Endothelial cell of umbilical vein (primary cell): ENCODE measurements at regions not wholly inside any gene's neighbourhood (a gene's known extent, or its start where the extent isn't known, plus 50 kb on each side); places are given as distances from the start of the nearest gene placed in this dataset.

Experiments
- BruUV-seq: library from RNA; stranded (reverse); fragments of 400-500 nt; replicated peaks from 2 replicates; lab custom pipeline; 2021; lab: Mats Ljungman, UMichigan
- CTCF ChIA-PET: fragments of 300-600, 350-600 bp; sonication (Branson Sonifier 250); formaldehyde crosslinking; loops from one replicate; lab custom pipeline; 2021; ENCODE audit warnings: antibody characterized with exemption, inconsistent platforms; lab: Charles Lee
- POLR2A ChIA-PET: fragments of 300-600, 350-600 bp; sonication (Branson Sonifier 250); formaldehyde crosslinking; loops from one replicate; lab custom pipeline; 2021; ENCODE audit warnings: antibody characterized with exemption, inconsistent platforms; lab: Charles Lee
- DNase-seq: peaks from one replicate; pipeline ENCODE4 v3.0.0-alpha.2; 2011; ENCODE audit warnings: low read depth, low spot score
- FAIRE-seq: peaks from 2 replicates; lab custom pipeline; 2011; peaks lifted over from hg19 to GRCh38; lab: Jason Lieb, UNC
- H2AFZ ChIP-seq: 2 replicates; pipeline ENCODE4 v1.6.0; 2012; ENCODE audit warnings: low read depth, low read length, control low read depth, inconsistent platforms
- H3K27ac ChIP-seq: 2 replicates; pipeline ENCODE4 v1.5.1; 2011; ENCODE audit warnings: low read depth, mild to moderate bottlenecking, control low read depth, low read length, moderate library complexity; ENCODE audit not compliant: insufficient read depth
- H3K27me3 ChIP-seq, 2 experiments: 2 replicates each; pipeline versions ENCODE4 v1.6.0 to v1.6.1; 2011; ENCODE audit warnings: low read length in 2 of 2, mixed read lengths in 1 of 2; ENCODE audit not compliant: control insufficient read depth in 2 of 2, insufficient read depth in 2 of 2
- H3K36me3 ChIP-seq, 2 experiments: 2 replicates in 1 of 2; 3 replicates in 1 of 2; pipeline ENCODE4 v1.5.1; 2011; ENCODE audit warnings: low read length in 2 of 2, mild to moderate bottlenecking in 1 of 2, moderate library complexity in 1 of 2; ENCODE audit not compliant: control insufficient read depth in 2 of 2, insufficient read depth in 2 of 2; ENCODE audit errors: extremely low read depth in 1 of 2
- H3K4me1 ChIP-seq: 3 replicates; pipeline ENCODE4 v1.5.1; 2011; ENCODE audit warnings: mild to moderate bottlenecking, low read length; ENCODE audit not compliant: control insufficient read depth, insufficient read depth; ENCODE audit errors: extremely low read depth
- H3K4me2 ChIP-seq: 2 replicates; pipeline ENCODE4 v1.6.1; 2011; ENCODE audit warnings: low read length, control low read depth, mixed read lengths; ENCODE audit not compliant: insufficient read depth
- H3K4me3 ChIP-seq, 3 experiments: fragments of 200-600 bp in 1 of 3; sonication (generic), shearing (Covaris generic) in 1 of 3; replicated peaks in 1 of 3; 2 replicates each; pipeline ENCODE4 v1.5.1; 2011 to 2016; ENCODE audit warnings: control low read depth in 3 of 3, low read length in 3 of 3, mild to moderate bottlenecking in 2 of 3, inconsistent platforms in 1 of 3, low read depth in 1 of 3, moderate library complexity in 1 of 3; ENCODE audit not compliant: insufficient read depth in 1 of 3
- H3K79me2 ChIP-seq: 2 replicates; pipeline ENCODE4 v1.6.0; 2012; ENCODE audit warnings: low read length, inconsistent platforms; ENCODE audit not compliant: control insufficient read depth, insufficient read depth
- H3K9ac ChIP-seq: replicated peaks from 2 replicates; pipeline ENCODE3; 2011; ENCODE audit warnings: low read length, control low read depth; ENCODE audit not compliant: insufficient read depth; ENCODE audit errors: extremely low read depth
- H3K9me1 ChIP-seq: replicated peaks from 3 replicates; pipeline ENCODE4 v1.6.0; 2011; ENCODE audit warnings: mild to moderate bottlenecking, low read length; ENCODE audit not compliant: control insufficient read depth, insufficient read depth; ENCODE audit errors: extremely low read depth
- H3K9me3 ChIP-seq: replicated peaks from 2 replicates; pipeline ENCODE4 v1.5.1; 2012; ENCODE audit warnings: low read length, inconsistent platforms; ENCODE audit not compliant: control insufficient read depth, insufficient read depth
- H4K20me1 ChIP-seq: replicated peaks from 2 replicates; pipeline ENCODE3; 2011; ENCODE audit warnings: mild to moderate bottlenecking, low read length; ENCODE audit not compliant: control insufficient read depth, insufficient read depth; ENCODE audit errors: extremely low read depth
- CTCF ChIP-seq, 2 donors: IDR thresholded peaks; 1 replicate in 1 of 2; 2 replicates in 1 of 2; pipeline ENCODE4 v1.5.1; 2011; ENCODE audit warnings: low read length in 2 of 2, mild to moderate bottlenecking in 2 of 2, moderate library complexity in 2 of 2, control low read depth in 1 of 2, inconsistent platforms in 1 of 2, low read depth in 1 of 2; ENCODE audit not compliant: insufficient read depth in 1 of 2; ENCODE audit errors: extremely low read depth in 1 of 2
- EZH2 ChIP-seq: IDR thresholded peaks from 2 replicates; pipeline ENCODE4 v1.6.1; 2012; ENCODE audit warnings: borderline replicate concordance, low read depth, mild to moderate bottlenecking, moderate library complexity, low read length, inconsistent platforms; ENCODE audit not compliant: severe bottlenecking
- FOS ChIP-seq: IDR thresholded peaks from 2 replicates; pipeline ENCODE4 v1.6.1; 2011; ENCODE audit warnings: mild to moderate bottlenecking, low read length, moderate library complexity, borderline replicate concordance; ENCODE audit not compliant: insufficient read depth
- GATA2 ChIP-seq: IDR thresholded peaks from 2 replicates; pipeline ENCODE4 v1.7.0; 2011; ENCODE audit warnings: low read depth, mild to moderate bottlenecking, moderate library complexity, mixed read lengths, low read length; ENCODE audit not compliant: insufficient read length, insufficient read depth
- JUN ChIP-seq: IDR thresholded peaks from 2 replicates; pipeline ENCODE4 v1.6.1; 2011; ENCODE audit warnings: borderline replicate concordance, low read depth; ENCODE audit not compliant: insufficient read length, insufficient read depth
- MAX ChIP-seq: IDR thresholded peaks from 2 replicates; pipeline ENCODE4 v1.6.1; 2011; ENCODE audit not compliant: insufficient read depth, insufficient read length
- MYC ChIP-seq: IDR thresholded peaks from one replicate; pipeline ENCODE4 v1.6.1; 2011; ENCODE audit warnings: mild to moderate bottlenecking, low read depth, low read length
- POLR2A ChIP-seq: IDR thresholded peaks from 2 replicates; pipeline ENCODE4 v1.6.1; 2012; ENCODE audit warnings: low read depth, mild to moderate bottlenecking, control low read depth, low read length
- POLR2AphosphoS5 ChIP-seq: IDR thresholded peaks from 2 replicates; pipeline ENCODE4 v1.6.1; 2012; ENCODE audit warnings: low read depth, mild to moderate bottlenecking, control low read depth, low read length, moderate library complexity; ENCODE audit not compliant: insufficient read depth
- dilution Hi-C: fragments of 300-500 bp; cut with MboI; formaldehyde crosslinking; loops from one replicate; pipeline ENCODE4 v1.15.0; 2019; ENCODE audit warnings: low sequenced_read_pairs; ENCODE audit not compliant: extremely low pct_ligation_motif_present
- intact Hi-C: fragments of 100-400 bp; cut with micrococcal nuclease; formaldehyde crosslinking; loops from one replicate; pipeline ENCODE4 v1.10.0; 2022

GRCh38 chr17:77890771-77891170 is 67.7 kb upstream of the TNRC6C start:
- Histone ChIP-seq H3K9me1 (no peaks in the 10 kb centered on the region), H3K79me2 (no peaks in the 10 kb centered on the region), H3K4me3 (no peak overlapping the region), H3K9me3 (no peaks in the 10 kb centered on the region), H3K36me3 (no peaks in the 10 kb centered on the region), H3K4me2 (no peak overlapping the region), H3K4me1 (peaks cover 4% of the 10 kb centered on the region), H3K27me3 (peaks cover 10 to 16% of the 10 kb centered on the region in 2 experiments), H3K27ac (no peak overlapping the region), H4K20me1 (no peaks in the 10 kb centered on the region), H2AFZ (no peak overlapping the region), H3K9ac (no peak overlapping the region)
- no TSS peak for BruUV-seq
- dilution Hi-C loops, result no loop called here
- ChIA-PET POLR2A (no interaction called here), CTCF (interaction anchor here (0.6 kb wide), 2 partner anchors 19 to 344 kb away, joined by 3 read pairs; no protein-coding TSS in a partner anchor)
- TF ChIP-seq JUN, result no peak
- no peak for TF ChIP-seq CTCF (IDR thresholded peaks at IDR 0.05; ENCODE audit: extremely low read depth in 1 of 2, insufficient read depth in 1 of 2, low read depth in 1 of 2, low read length in 2 of 2)
- TF ChIP-seq MAX, result no peak
- TF ChIP-seq FOS, result no peak
- TF ChIP-seq POLR2AphosphoS5, result no peak
- TF ChIP-seq POLR2A, result no peak
- no peak for TF ChIP-seq EZH2
- no peak for TF ChIP-seq GATA2
- TF ChIP-seq MYC, result no peak
- intact Hi-C loops, result no loop called here
- DNase-seq (no peak), FAIRE-seq (no peak)
